Sigmoid colon (tissue), 6 donors: ENCODE measurements at regions not wholly inside any gene's neighbourhood (a gene's known extent, or its start where the extent isn't known, plus 50 kb on each side); places are given as distances from the start of the nearest gene placed in this dataset.
"Not testable (repeated sequence)": the region's sequence is repeated elsewhere in the genome, so short reads cannot be mapped to it uniquely, and the experiment has no call there.

ENCODE experiments used
- DNase-seq: peaks from one replicate; pipeline ENCODE4 v3.0.0-alpha.2; 2019
- H3K27ac ChIP-seq, 4 donors: fragments of 200-600 bp; sonication (generic); one replicate each; pipeline ENCODE4 v1.5.1; 2016 to 2019; ENCODE audit warnings: mild to moderate bottlenecking in 1 of 4
- H3K27me3 ChIP-seq, 3 donors: fragments of 200-600 bp; sonication (generic); one replicate each; pipeline ENCODE4 v1.5.1; 2019; ENCODE audit warnings: mild to moderate bottlenecking in 1 of 3
- H3K36me3 ChIP-seq, 4 donors: fragments of 200-600 bp; sonication (generic); one replicate each; pipeline ENCODE4 v1.5.1; 2016 to 2019
- H3K4me1 ChIP-seq, 4 donors: fragments of 200-600 bp; sonication (generic); one replicate each; pipeline ENCODE4 v1.5.1; 2017 to 2019
- H3K4me3 ChIP-seq, 4 donors: fragments of 200-600 bp; sonication (generic); one replicate each; pipeline ENCODE4 v1.5.1; 2017 to 2019; ENCODE audit warnings: mild to moderate bottlenecking in 2 of 4, moderate library complexity in 1 of 4
- H3K9me3 ChIP-seq, 4 donors: fragments of 200-600 bp in 3 of 4; sonication (generic) in 3 of 4; one replicate each; pipeline versions ENCODE4 v1.5.1 to v1.6.1; 2013 to 2019
- EP300 ChIP-seq, 4 donors: sonication (generic); formaldehyde crosslinking; IDR thresholded peaks; one replicate each; pipeline ENCODE4 v1.6.1; 2017; ENCODE audit warnings: antibody characterized with exemption in 4 of 4
- POLR2A ChIP-seq, 2 donors: fragments of 450-650 bp; IDR thresholded peaks; one replicate each; pipeline ENCODE4 v1.6.1; 2016; ENCODE audit warnings: antibody characterized with exemption in 2 of 2, mild to moderate bottlenecking in 2 of 2, moderate library complexity in 2 of 2
- POLR2AphosphoS5 ChIP-seq, 4 donors: sonication (generic); formaldehyde crosslinking; IDR thresholded peaks; one replicate each; pipeline ENCODE4 v1.6.1; 2017; ENCODE audit warnings: antibody characterized with exemption in 4 of 4
- WGBS, 2 donors: extraction: QIAGEN DNeasy Blood & Tissue Kit; methylation state at CpG; one replicate each; pipeline ENCODE4 v1.1.7; 2013; 5-methylcytosine and 5-hydroxymethylcytosine counted together
- intact Hi-C: fragments of 100-400 bp; cut with DNase I; formaldehyde crosslinking; loops from one replicate; pipeline ENCODE4 v1.15.1; 2023
- TF ChIP-seq, protein P1 (sequence below), 4 experiments: fragments of 450-650 bp in 3 of 4; fragments of 200-600 bp in 1 of 4; IDR thresholded peaks; one replicate each; pipeline ENCODE4 v1.5.1; 2016 to 2019; ENCODE audit warnings: antibody characterized with exemption in 4 of 4, mild to moderate bottlenecking in 3 of 4, moderate library complexity in 2 of 4
- donor health status: healthy with polysubstance abuse.
- donor health status: healthy.

DNA sequence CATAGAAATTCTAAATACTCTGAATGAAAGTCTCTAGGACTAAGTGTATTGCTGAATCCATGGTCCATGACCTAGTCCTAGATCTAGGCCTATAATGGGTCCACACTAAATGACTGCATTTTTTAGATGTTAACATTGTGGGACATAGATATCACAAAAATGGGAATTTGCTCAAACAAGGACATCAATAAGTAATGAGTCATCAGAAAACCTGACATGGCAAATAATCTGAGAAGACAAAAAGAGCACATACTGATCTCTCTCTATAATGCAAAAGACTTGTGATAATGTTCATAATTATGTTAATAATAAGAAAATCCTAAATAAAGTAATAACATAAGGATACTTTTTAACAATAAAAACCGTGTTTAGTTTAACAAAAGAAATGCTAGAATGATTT, 1168.4 kb downstream of the FSCB start:
- H3K27ac ChIP-seq = no peak overlapping the region
- H3K27me3 ChIP-seq = no peaks in the 10 kb centered on the region
- TF ChIP-seq, protein P1, sequence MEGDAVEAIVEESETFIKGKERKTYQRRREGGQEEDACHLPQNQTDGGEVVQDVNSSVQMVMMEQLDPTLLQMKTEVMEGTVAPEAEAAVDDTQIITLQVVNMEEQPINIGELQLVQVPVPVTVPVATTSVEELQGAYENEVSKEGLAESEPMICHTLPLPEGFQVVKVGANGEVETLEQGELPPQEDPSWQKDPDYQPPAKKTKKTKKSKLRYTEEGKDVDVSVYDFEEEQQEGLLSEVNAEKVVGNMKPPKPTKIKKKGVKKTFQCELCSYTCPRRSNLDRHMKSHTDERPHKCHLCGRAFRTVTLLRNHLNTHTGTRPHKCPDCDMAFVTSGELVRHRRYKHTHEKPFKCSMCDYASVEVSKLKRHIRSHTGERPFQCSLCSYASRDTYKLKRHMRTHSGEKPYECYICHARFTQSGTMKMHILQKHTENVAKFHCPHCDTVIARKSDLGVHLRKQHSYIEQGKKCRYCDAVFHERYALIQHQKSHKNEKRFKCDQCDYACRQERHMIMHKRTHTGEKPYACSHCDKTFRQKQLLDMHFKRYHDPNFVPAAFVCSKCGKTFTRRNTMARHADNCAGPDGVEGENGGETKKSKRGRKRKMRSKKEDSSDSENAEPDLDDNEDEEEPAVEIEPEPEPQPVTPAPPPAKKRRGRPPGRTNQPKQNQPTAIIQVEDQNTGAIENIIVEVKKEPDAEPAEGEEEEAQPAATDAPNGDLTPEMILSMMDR (IDR thresholded peaks at IDR 0.05) = no peak
- no peaks in the 10 kb centered on the region for H3K36me3 ChIP-seq
- intact Hi-C loops = no loop called here
- no peaks in the 10 kb centered on the region for H3K9me3 ChIP-seq
- no peak overlapping the region for H3K4me3 ChIP-seq
- no peaks in the 10 kb centered on the region for H3K4me1 ChIP-seq
- DNase-seq = no peak
- 22 to 55% methylated on average over 1 of the region's 1 CpG for WGBS, 2 donors

DNA sequence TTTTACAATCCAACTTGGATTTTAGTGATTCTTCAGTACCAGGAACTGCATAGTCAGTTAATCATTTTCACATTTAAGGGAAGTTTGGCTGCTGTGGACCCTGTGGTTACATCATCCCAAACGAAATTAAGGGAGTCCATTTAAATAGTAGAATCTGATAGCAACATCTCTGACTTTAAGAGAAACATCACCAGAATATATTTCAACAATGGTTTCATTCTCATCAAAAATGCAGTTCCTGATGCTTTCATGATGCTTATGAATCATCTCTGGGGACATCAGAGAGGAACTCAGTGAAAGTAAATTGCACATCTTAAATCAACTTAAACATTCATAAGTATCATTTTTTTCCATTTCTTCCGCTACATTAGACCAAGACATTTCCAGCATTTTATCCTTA, 1170.7 kb downstream of the FSCB start:
- no peak for TF ChIP-seq POLR2A (IDR thresholded peaks at IDR 0.05)
- no peak for TF ChIP-seq POLR2AphosphoS5 (IDR thresholded peaks at IDR 0.05)
- TF ChIP-seq, protein P1 (IDR thresholded peaks at IDR 0.05) = no peak
- TF ChIP-seq EP300 (IDR thresholded peaks at IDR 0.05) = no peak
- Histone ChIP-seq H3K27me3 (no peaks in the 10 kb centered on the region), H3K4me3 (no peak overlapping the region), H3K27ac (no peak overlapping the region), H3K9me3 (no peaks in the 10 kb centered on the region), H3K36me3 (no peaks in the 10 kb centered on the region), H3K4me1 (no peaks in the 10 kb centered on the region)
- DNase-seq = no peak
- intact Hi-C loops = no loop called here
- WGBS, 2 donors = 63 to 68% methylated on average over 2 of the region's 2 CpGs

DNA sequence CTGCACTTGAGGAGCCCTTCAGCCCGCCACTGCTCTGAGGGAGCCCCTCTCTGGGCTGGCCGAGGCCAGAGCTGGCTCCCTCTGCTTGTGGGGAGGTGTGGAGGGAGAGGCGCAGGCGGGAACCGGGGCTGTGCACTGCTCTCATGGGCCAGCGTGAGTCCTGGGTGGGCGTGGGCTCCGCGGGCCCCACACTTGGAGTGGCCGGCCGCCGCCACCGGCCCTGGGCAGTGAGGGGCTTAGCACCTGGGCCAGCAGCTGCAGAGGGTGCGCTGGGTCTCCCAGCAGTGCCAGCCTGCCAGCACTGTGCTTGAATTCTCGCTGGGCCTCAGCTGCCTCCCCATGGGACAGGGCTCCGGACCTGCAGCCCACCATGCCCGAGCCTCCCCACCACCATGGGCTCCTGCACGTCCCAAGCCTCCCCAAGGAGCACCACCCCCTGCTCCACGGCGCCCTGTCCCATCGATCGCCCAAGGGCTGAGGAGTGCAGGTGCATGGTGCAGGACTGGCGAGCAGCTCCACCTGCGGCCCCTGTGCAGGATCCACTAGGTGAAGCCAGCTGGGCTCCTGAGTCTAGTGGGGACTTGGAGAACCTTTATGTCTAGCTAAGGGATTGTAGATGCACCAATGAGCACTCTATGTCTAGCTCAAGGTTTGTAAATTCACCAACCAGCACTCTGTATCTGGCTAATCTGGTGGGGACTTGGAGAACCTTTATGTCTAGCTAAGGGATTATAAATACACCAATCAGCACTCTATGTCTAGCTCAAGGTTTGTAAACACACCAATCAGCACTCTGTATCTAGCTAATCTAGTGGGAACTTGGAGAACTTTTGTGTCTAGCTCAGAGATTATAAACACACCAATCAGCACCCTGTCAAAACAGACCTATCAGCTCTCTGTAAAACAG, 1180.3 kb downstream of the FSCB start:
- H3K27me3 ChIP-seq, H3K27ac ChIP-seq, H3K4me1 ChIP-seq, H3K9me3 ChIP-seq, H3K36me3 ChIP-seq, H3K4me3 ChIP-seq, intact Hi-C loops: not testable (repeated sequence)
- 87 to 94% methylated on average over 24 of the region's 24 CpGs for WGBS, 2 donors
- peak; percentile 54 for DNase-seq

DNA sequence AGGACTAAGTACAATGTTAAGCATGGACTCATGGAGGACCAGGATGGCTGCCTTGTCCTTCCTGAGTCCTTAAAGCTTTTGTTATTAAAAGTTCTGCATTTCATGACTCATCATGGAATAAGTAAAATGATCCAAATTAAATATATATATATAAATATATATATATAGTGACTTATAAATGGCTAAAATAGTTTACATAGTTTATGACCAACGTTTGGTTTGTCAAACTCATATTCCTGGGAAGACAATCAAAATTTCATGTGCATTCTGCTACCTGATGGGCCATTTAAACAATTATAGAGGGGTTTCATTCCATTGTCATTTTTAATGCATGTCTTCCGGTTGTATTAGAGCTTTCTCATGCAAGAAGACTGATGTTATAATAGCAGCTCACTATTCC, 1190.7 kb downstream of the FSCB start:
- intact Hi-C loops = no loop called here
- WGBS, 2 donors = 52 to 72% methylated on average over 2 of the region's 2 CpGs
- H3K4me3 ChIP-seq = no peak overlapping the region
- no peak for DNase-seq
- no peaks in the 10 kb centered on the region for H3K36me3 ChIP-seq
- H3K27ac ChIP-seq = no peak overlapping the region
- H3K27me3 ChIP-seq = no peaks in the 10 kb centered on the region
- no peaks in the 10 kb centered on the region for H3K9me3 ChIP-seq
- TF ChIP-seq, protein P1 (IDR thresholded peaks at IDR 0.05) = no peak
- TF ChIP-seq EP300 (IDR thresholded peaks at IDR 0.05) (no peak), POLR2AphosphoS5 (IDR thresholded peaks at IDR 0.05) (no peak), POLR2A (IDR thresholded peaks at IDR 0.05) (no peak)
- H3K4me1 ChIP-seq = no peaks in the 10 kb centered on the region

DNA sequence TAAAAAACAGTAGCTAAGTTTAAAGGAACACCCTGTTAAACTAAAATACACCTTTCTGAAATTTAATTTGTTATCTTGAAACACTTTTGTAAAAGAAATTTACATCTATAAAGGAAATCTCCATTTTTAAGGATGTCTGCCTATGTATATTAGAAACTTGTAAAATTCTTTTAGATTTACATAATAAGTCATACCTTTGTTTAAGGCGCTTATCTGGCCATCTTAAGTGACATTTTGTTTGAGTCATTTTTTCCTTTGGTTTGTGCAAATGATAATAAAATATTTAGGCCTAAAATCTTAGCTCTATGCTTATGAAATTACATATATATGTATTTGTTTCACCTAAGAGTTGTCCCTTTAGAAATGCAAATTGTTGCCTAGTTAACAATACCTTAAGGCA, 1193.4 kb downstream of the FSCB start:
- no peaks in the 10 kb centered on the region for H3K27me3 ChIP-seq
- no peaks in the 10 kb centered on the region for H3K4me1 ChIP-seq
- no peak overlapping the region for H3K4me3 ChIP-seq
- no peaks in the 10 kb centered on the region for H3K9me3 ChIP-seq
- TF ChIP-seq, protein P1 (IDR thresholded peaks at IDR 0.05) = no peak
- no peak for TF ChIP-seq POLR2A (IDR thresholded peaks at IDR 0.05)
- no peak for TF ChIP-seq POLR2AphosphoS5 (IDR thresholded peaks at IDR 0.05)
- no peak for TF ChIP-seq EP300 (IDR thresholded peaks at IDR 0.05)
- WGBS, 2 donors = 89% methylated on average over 1 of the region's 1 CpG
- H3K27ac ChIP-seq = no peak overlapping the region
- intact Hi-C loops = no loop called here
- no peak for DNase-seq
- no peaks in the 10 kb centered on the region for H3K36me3 ChIP-seq
